Prostate gland (tissue), 2 donors: ENCODE measurements at regions not wholly inside any gene's neighbourhood (a gene's known extent, or its start where the extent isn't known, plus 50 kb on each side); places are given as distances from the start of the nearest gene placed in this dataset.

Experiments used
- POLR2A ChIP-seq: fragments of 450-650 bp; IDR thresholded peaks from one replicate; pipeline ENCODE4 v1.6.1; 2016; ENCODE audit warnings: antibody characterized with exemption, mild to moderate bottlenecking
- POLR2AphosphoS5 ChIP-seq: sonication (generic); formaldehyde crosslinking; IDR thresholded peaks from one replicate; pipeline ENCODE4 v1.6.1; 2017; ENCODE audit warnings: antibody characterized with exemption
- TF ChIP-seq, protein P1 (sequence below), 4 experiments: fragments of 200-600 bp in 2 of 4; fragments of 450-650 bp in 2 of 4; sonication (generic) in 2 of 4; IDR thresholded peaks; 1 replicate in 3 of 4; 2 replicates in 1 of 4; pipeline ENCODE4 v1.5.1; 2016 to 2019; ENCODE audit warnings: antibody characterized with exemption in 4 of 4, mild to moderate bottlenecking in 2 of 4, moderate library complexity in 2 of 4

DNA sequence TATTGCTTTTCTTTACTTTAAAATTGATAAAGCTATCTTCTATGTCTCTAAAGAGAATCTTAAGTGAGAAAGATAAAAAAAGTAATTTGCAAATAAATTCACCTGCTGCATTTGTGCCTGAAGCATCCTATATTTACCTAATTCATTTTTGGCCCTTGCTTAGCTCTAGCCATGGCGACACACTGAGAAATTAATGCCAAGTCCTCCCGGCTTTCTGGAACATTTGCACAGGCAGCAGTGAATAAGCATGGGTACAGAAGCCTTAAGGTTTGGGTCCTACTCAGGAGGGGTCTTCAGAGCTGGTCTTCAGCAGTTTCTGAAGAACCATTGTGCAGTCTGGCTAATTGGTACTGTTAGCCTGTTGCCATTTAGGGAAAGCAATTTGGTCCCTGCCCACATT, 73.9 kb upstream of the ZEB2 start:
- TF ChIP-seq, protein P1, sequence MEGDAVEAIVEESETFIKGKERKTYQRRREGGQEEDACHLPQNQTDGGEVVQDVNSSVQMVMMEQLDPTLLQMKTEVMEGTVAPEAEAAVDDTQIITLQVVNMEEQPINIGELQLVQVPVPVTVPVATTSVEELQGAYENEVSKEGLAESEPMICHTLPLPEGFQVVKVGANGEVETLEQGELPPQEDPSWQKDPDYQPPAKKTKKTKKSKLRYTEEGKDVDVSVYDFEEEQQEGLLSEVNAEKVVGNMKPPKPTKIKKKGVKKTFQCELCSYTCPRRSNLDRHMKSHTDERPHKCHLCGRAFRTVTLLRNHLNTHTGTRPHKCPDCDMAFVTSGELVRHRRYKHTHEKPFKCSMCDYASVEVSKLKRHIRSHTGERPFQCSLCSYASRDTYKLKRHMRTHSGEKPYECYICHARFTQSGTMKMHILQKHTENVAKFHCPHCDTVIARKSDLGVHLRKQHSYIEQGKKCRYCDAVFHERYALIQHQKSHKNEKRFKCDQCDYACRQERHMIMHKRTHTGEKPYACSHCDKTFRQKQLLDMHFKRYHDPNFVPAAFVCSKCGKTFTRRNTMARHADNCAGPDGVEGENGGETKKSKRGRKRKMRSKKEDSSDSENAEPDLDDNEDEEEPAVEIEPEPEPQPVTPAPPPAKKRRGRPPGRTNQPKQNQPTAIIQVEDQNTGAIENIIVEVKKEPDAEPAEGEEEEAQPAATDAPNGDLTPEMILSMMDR (IDR thresholded peaks at IDR 0.05): no peak
- no peak for TF ChIP-seq POLR2A
- TF ChIP-seq POLR2AphosphoS5: no peak
